ENCODE measurements at regions not wholly inside any gene's neighbourhood (a gene's known extent, or its start where the extent isn't known, plus 50 kb on each side); places are given as distances from the start of the nearest gene placed in this dataset.
"Not testable (repeated sequence)": the region's sequence is repeated elsewhere in the genome, so short reads cannot be mapped to it uniquely, and the experiment has no call there.

- TF ChIP-seq TCF7L2 (IDR thresholded peaks at IDR 0.05; ENCODE audit: borderline replicate concordance, low read depth, low read length) (no peak), ZNF561 (tag by site-specific recombination; IDR thresholded peaks at IDR 0.05; ENCODE audit: borderline replicate concordance) (no peak), ZNF302 (tag by site-specific recombination; IDR thresholded peaks at IDR 0.05; ENCODE audit: low read depth) (no peak), ZNF548 (tag by site-specific recombination; IDR thresholded peaks at IDR 0.05) (no peak)
- TF ChIP-seq, protein P1, sequence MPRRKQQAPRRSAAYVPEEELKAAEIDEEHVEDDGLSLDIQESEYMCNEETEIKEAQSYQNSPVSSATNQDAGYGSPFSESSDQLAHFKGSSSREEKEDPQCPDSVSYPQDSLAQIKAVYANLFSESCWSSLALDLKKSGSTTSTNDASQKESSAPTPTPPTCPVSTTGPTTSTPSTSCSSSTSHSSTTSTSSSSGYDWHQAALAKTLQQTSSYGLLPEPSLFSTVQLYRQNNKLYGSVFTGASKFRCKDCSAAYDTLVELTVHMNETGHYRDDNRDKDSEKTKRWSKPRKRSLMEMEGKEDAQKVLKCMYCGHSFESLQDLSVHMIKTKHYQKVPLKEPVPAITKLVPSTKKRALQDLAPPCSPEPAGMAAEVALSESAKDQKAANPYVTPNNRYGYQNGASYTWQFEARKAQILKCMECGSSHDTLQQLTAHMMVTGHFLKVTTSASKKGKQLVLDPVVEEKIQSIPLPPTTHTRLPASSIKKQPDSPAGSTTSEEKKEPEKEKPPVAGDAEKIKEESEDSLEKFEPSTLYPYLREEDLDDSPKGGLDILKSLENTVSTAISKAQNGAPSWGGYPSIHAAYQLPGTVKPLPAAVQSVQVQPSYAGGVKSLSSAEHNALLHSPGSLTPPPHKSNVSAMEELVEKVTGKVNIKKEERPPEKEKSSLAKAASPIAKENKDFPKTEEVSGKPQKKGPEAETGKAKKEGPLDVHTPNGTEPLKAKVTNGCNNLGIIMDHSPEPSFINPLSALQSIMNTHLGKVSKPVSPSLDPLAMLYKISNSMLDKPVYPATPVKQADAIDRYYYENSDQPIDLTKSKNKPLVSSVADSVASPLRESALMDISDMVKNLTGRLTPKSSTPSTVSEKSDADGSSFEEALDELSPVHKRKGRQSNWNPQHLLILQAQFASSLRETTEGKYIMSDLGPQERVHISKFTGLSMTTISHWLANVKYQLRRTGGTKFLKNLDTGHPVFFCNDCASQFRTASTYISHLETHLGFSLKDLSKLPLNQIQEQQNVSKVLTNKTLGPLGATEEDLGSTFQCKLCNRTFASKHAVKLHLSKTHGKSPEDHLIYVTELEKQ (tag by site-specific recombination; IDR thresholded peaks at IDR 0.05; ENCODE audit: borderline replicate concordance), result no peak
Measured at GRCh38 chr6:11449408-11449807, 88.1 kb upstream of the TMEM170B start (continued).

DNA sequence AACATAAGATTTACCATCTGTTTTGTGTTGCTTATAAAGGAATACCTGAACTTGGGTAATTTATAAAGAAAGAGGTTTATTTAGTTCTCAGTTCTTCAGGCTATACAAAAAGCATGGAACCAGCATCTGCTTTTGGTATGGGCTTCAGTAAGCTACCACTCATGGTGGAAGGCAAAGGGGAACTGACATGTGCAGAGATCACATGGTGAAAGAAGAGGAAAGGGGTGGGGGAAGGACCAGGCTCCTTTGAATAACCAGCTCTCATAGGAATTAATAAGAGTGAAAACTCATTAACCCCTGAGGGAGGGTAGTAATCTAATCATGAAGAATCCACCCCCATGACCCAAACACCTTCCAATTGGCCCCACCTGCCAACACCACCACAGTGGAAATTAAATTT is 89.5 kb upstream of the TMEM170B start:
- no peak for TF ChIP-seq ZNF174 (tag by site-specific recombination; IDR thresholded peaks at IDR 0.05)
- TF ChIP-seq GLI4 (tag by site-specific recombination; IDR thresholded peaks at IDR 0.05), result no peak
- Histone ChIP-seq H3K36me3 (ENCODE audit: control insufficient read depth in 2 of 2, insufficient read depth in 1 of 2, low read length in 2 of 2) (no peaks in the 10 kb centered on the region), H3K4me1 (ENCODE audit: control insufficient read depth, insufficient read depth, low read length) (no peaks in the 10 kb centered on the region), H3K9me3 (ENCODE audit: control insufficient read depth, insufficient read depth, low read depth, low read length) (no peaks in the 10 kb centered on the region), H3K4me3 (ENCODE audit: low read depth, low read length) (no peak overlapping the region), H3K27ac (ENCODE audit: extremely low read depth, low read depth, low read length) (no peak overlapping the region)
- ChIA-PET POLR2A (no interaction called here), CTCF (no interaction called here)

- H3K4me3 ChIP-seq (ENCODE audit: low read depth, low read length), result no peak overlapping the region
- H3K36me3 ChIP-seq (ENCODE audit: control insufficient read depth in 2 of 2, insufficient read depth in 1 of 2, low read length in 2 of 2), result no peaks in the 10 kb centered on the region
- TF ChIP-seq ZBTB21 (tag by site-specific recombination; IDR thresholded peaks at IDR 0.05), result no peak
- H3K9me3 ChIP-seq (ENCODE audit: control insufficient read depth, insufficient read depth, low read depth, low read length), result no peaks in the 10 kb centered on the region
- POLR2A ChIA-PET, result no interaction called here
- no peaks in the 10 kb centered on the region for H3K4me1 ChIP-seq (ENCODE audit: control insufficient read depth, insufficient read depth, low read length)
- CTCF ChIA-PET, result interaction anchor here (0.7 kb wide), 1 partner anchor 148 kb away, joined by 3 read pairs; no protein-coding TSS in a partner anchor
- H3K27ac ChIP-seq (ENCODE audit: extremely low read depth, low read depth, low read length), result no peak overlapping the region
Measured at GRCh38 chr6:11447265-11447664, 90.3 kb upstream of the TMEM170B start.

DNA sequence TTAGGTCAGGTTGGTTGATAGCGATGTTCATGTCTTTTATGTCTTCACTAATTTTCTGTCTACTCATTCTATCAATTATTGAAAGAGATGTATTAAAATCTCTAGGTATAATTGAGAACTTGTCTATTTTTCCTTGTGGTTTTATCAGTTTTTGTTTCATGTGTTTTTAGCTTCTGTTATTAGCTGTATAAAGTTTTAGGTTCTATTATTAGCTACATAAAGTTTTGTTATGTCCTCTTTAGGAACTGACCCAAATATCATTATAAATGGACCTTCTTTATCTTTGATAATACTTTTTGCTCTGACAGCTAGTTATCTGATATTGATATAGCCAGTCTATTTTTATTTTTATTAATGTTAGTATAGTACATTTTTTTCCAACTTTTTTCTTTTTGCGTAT is 92.4 kb upstream of the TMEM170B start:
- POLR2A ChIA-PET, result no interaction called here

DNA sequence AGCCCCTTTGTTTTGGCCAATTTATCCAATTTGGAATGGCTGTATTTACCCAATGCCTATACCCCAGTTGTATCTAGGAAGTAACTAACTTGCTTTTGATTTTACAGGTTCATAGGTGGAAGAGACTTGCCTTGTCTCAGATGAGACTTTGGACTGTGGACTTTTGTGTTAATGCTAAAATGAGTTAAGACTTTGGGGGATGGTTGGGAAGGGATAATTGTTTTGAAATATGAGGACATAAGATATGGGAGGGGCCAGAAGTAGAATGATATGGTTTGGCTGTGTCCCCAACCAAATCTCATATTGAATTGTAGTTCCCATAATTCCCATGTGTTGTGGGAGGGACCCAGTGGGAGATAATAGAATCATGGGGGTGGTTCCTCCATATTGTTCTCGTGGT is 94.4 kb upstream of the TMEM170B start:
- CTCF ChIA-PET, result interaction anchor here (0.6 kb wide), 1 partner anchor 16 kb away, joined by 3 read pairs; no protein-coding TSS in a partner anchor
- H3K4me1 ChIP-seq (ENCODE audit: control insufficient read depth, insufficient read depth, low read length); POLR2A ChIA-PET; H3K27ac ChIP-seq (ENCODE audit: extremely low read depth, low read depth, low read length); H3K36me3 ChIP-seq (ENCODE audit: control insufficient read depth in 2 of 2, insufficient read depth in 1 of 2, low read length in 2 of 2); H3K4me3 ChIP-seq (ENCODE audit: low read depth, low read length); H3K9me3 ChIP-seq (ENCODE audit: control insufficient read depth, insufficient read depth, low read depth, low read length): not testable (repeated sequence)

More for the DNA sequence above, 92.4 kb upstream of the TMEM170B start:
- no peaks in the 10 kb centered on the region for H3K36me3 ChIP-seq (ENCODE audit: control insufficient read depth in 2 of 2, insufficient read depth in 1 of 2, low read length in 2 of 2)
- H3K9me3 ChIP-seq (ENCODE audit: control insufficient read depth, insufficient read depth, low read depth, low read length), result no peaks in the 10 kb centered on the region
- H3K4me3 ChIP-seq (ENCODE audit: low read depth, low read length), result no peak overlapping the region
- no peak for TF ChIP-seq GLIS1 (tag by site-specific recombination; IDR thresholded peaks at IDR 0.05)
- TF ChIP-seq ZNF621 (tag by site-specific recombination; IDR thresholded peaks at IDR 0.05), result no peak
- no peak for TF ChIP-seq ZBTB21 (tag by site-specific recombination; IDR thresholded peaks at IDR 0.05)
- TF ChIP-seq ZNF37A (tag by site-specific recombination; IDR thresholded peaks at IDR 0.05), result no peak
- no peak for TF ChIP-seq SP2 (tag by site-specific recombination; IDR thresholded peaks at IDR 0.05)
- TF ChIP-seq ZNF433 (tag by site-specific recombination; IDR thresholded peaks at IDR 0.05; ENCODE audit: low read depth), result no peak
- no peaks in the 10 kb centered on the region for H3K4me1 ChIP-seq (ENCODE audit: control insufficient read depth, insufficient read depth, low read length)
- no peak overlapping the region for H3K27ac ChIP-seq (ENCODE audit: extremely low read depth, low read depth, low read length)
- CTCF ChIA-PET, result interaction anchor here (0.7 kb wide), 1 partner anchor 1016 kb away, joined by 3 read pairs; no protein-coding TSS in a partner anchor
